Hepatocyte (in vitro differentiated cells): ENCODE measurements at regions not wholly inside any gene's neighbourhood (a gene's known extent, or its start where the extent isn't known, plus 50 kb on each side); places are given as distances from the start of the nearest gene placed in this dataset.
A peak's percentile ranks its signal among the peaks of the same experiment; 100 is the strongest.

Experiments used
- DNase-seq: peaks from one replicate; pipeline ENCODE4 v3.0.0-alpha.2; 2016; ENCODE audit warnings: low spot score
- H2AFZ ChIP-seq: fragments of 200-600 bp; sonication (generic); 2 replicates; pipeline ENCODE4 v1.6.0; 2016; ENCODE audit warnings: antibody characterized with exemption, mild to moderate bottlenecking
- H3K27ac ChIP-seq: fragments of 200-600 bp; sonication (generic); 2 replicates; pipeline ENCODE4 v1.5.1; 2016; ENCODE audit warnings: mild to moderate bottlenecking
- H3K27me3 ChIP-seq: fragments of 200-600 bp; sonication (generic); 2 replicates; pipeline ENCODE4 v1.6.1; 2016
- H3K36me3 ChIP-seq: fragments of 200-600 bp; sonication (generic); replicated peaks from 2 replicates; pipeline ENCODE4 v1.5.1; 2016; ENCODE audit warnings: low read depth; ENCODE audit not compliant: insufficient read depth
- H3K4me1 ChIP-seq: fragments of 200-600 bp; sonication (generic); 2 replicates; pipeline ENCODE4 v1.5.1; 2016; ENCODE audit warnings: mild to moderate bottlenecking, moderate library complexity; ENCODE audit not compliant: insufficient read depth
- H3K4me2 ChIP-seq: fragments of 200-600 bp; sonication (generic); 2 replicates; pipeline ENCODE4 v1.6.0; 2016
- H3K4me3 ChIP-seq: fragments of 200-600 bp; sonication (generic); 2 replicates; pipeline ENCODE4 v1.5.1; 2016; ENCODE audit warnings: mild to moderate bottlenecking
- H3K79me2 ChIP-seq: fragments of 200-600 bp; sonication (generic); 2 replicates; pipeline ENCODE4 v1.6.0; 2017; ENCODE audit warnings: mild to moderate bottlenecking
- H3K9me2 ChIP-seq: fragments of 200-600 bp; sonication (generic); replicated peaks from 2 replicates; pipeline ENCODE4 v1.6.0; 2017; ENCODE audit warnings: mild to moderate bottlenecking; ENCODE audit not compliant: insufficient read depth
- H3K9me3 ChIP-seq: fragments of 200-600 bp; sonication (generic); 2 replicates; pipeline ENCODE4 v1.5.1; 2016; ENCODE audit warnings: low read depth, mild to moderate bottlenecking
- H4K20me1 ChIP-seq: fragments of 200-600 bp; sonication (generic); 2 replicates; pipeline ENCODE4 v1.6.0; 2016; ENCODE audit warnings: mild to moderate bottlenecking; ENCODE audit not compliant: insufficient read depth, poor library complexity, severe bottlenecking
- CTCF ChIP-seq: fragments of 200-600 bp; sonication (generic); IDR thresholded peaks from 2 replicates; pipeline ENCODE4 v1.5.1; 2016; ENCODE audit warnings: antibody characterized with exemption, mild to moderate bottlenecking; ENCODE audit not compliant: poor library complexity
- EZH2 ChIP-seq: fragments of 200-600 bp; sonication (generic); IDR thresholded peaks from 2 replicates; pipeline ENCODE4 v1.6.1; 2016; ENCODE audit warnings: antibody characterized with exemption, mild to moderate bottlenecking, borderline replicate concordance
- EZH2phosphoT487 ChIP-seq: fragments of 200-600 bp; sonication (generic); IDR thresholded peaks from one replicate; pipeline ENCODE4 v1.6.1; 2018; ENCODE audit warnings: antibody characterized with exemption, mild to moderate bottlenecking, low read depth, moderate library complexity; ENCODE audit not compliant: unreplicated experiment, severe bottlenecking
- WGBS: methylation state at CpG from one replicate; pipeline ENCODE4 v1.1.6; 2016; ENCODE audit warnings: low lambda C conversion rate; ENCODE audit errors: missing lambda C conversion rate; 5-methylcytosine and 5-hydroxymethylcytosine counted together

GRCh38 chr9:88805217-88805943 lies 185.9 kb upstream of the S1PR3 start:
- no peaks in the 10 kb centered on the region for H3K36me3 ChIP-seq
- H3K27ac ChIP-seq, result no peak overlapping the region
- H3K4me1 ChIP-seq, result peaks cover 14% of the 10 kb centered on the region
- H3K4me3 ChIP-seq, result no peak overlapping the region
- no peaks in the 10 kb centered on the region for H3K79me2 ChIP-seq
- H4K20me1 ChIP-seq, result no peaks in the 10 kb centered on the region
- no peaks in the 10 kb centered on the region for H3K27me3 ChIP-seq
- no peaks in the 10 kb centered on the region for H3K9me3 ChIP-seq
- no peaks in the 10 kb centered on the region for H3K9me2 ChIP-seq
- no peak overlapping the region for H3K4me2 ChIP-seq
- DNase-seq, result no peak
- 90% methylated on average over 7 of the region's 7 CpGs for WGBS
- H2AFZ ChIP-seq, result no peak overlapping the region
- TF ChIP-seq CTCF (no peak), EZH2phosphoT487 (no peak), EZH2 (no peak)

- H3K27me3 ChIP-seq, result no peaks in the 10 kb centered on the region
- no peak overlapping the region for H2AFZ ChIP-seq
- no peaks in the 10 kb centered on the region for H3K9me2 ChIP-seq
- DNase-seq, result no peak
- no peaks in the 10 kb centered on the region for H3K79me2 ChIP-seq
- H3K27ac ChIP-seq, result no peak overlapping the region
- peaks cover 8% of the 10 kb centered on the region for H3K4me1 ChIP-seq
- H3K36me3 ChIP-seq, result no peaks in the 10 kb centered on the region
- H3K4me3 ChIP-seq, result no peak overlapping the region
- H3K9me3 ChIP-seq, result no peaks in the 10 kb centered on the region
- no peak overlapping the region for H3K4me2 ChIP-seq
- TF ChIP-seq CTCF (no peak), EZH2 (no peak), EZH2phosphoT487 (no peak)
- 97% methylated on average over 5 of the region's 5 CpGs for WGBS
- H4K20me1 ChIP-seq, result no peaks in the 10 kb centered on the region
These were observed 183.8 kb upstream of the S1PR3 start for GRCh38 chr9:88807426-88807825.

- TF ChIP-seq CTCF (no peak), EZH2 (no peak), EZH2phosphoT487 (no peak)
- H3K36me3 ChIP-seq, result no peaks in the 10 kb centered on the region
- no peaks in the 10 kb centered on the region for H3K27me3 ChIP-seq
- no peaks in the 10 kb centered on the region for H3K9me3 ChIP-seq
- no peaks in the 10 kb centered on the region for H4K20me1 ChIP-seq
- H3K4me3 ChIP-seq, result no peak overlapping the region
- peaks cover 8% of the 10 kb centered on the region for H3K4me1 ChIP-seq
- no peaks in the 10 kb centered on the region for H3K9me2 ChIP-seq
- peak; percentile 13 for DNase-seq
- no peak overlapping the region for H3K4me2 ChIP-seq
- H3K79me2 ChIP-seq, result no peaks in the 10 kb centered on the region
- 82% methylated on average over 4 of the region's 4 CpGs for WGBS
- H2AFZ ChIP-seq, result no peak overlapping the region
- peak overlapping the region; percentile 51 for H3K27ac ChIP-seq
These were observed 183.1 kb upstream of the S1PR3 start for GRCh38 chr9:88808019-88808656.
